ENCODE measurements at regions not wholly inside any gene's neighbourhood (a gene's known extent, or its start where the extent isn't known, plus 50 kb on each side); places are given as distances from the start of the nearest gene placed in this dataset.

- ATAC-seq: no peak
- no peak overlapping the region for H2AFZ ChIP-seq (ENCODE audit: control insufficient read depth, low read depth, low read length)
These were observed 315.4 kb downstream of the ADGRG6 start for GRCh38 chr6:142617158-142617557.

More at GRCh38 chr6:142617158-142617557, 315.4 kb downstream of the ADGRG6 start:
- Histone ChIP-seq H3K4me2 (ENCODE audit: control insufficient read depth, insufficient read depth) (no peak overlapping the region), H3K9me3 (replicated peaks; ENCODE audit: control insufficient read depth, insufficient read depth, low read length) (no peaks in the 10 kb centered on the region), H4K20me1 (ENCODE audit: control insufficient read depth, insufficient read depth) (no peaks in the 10 kb centered on the region), H3K27me3 (replicated peaks in 1 of 2; ENCODE audit: control insufficient read depth in 2 of 2, insufficient read depth in 2 of 2, low read length in 1 of 2) (no peaks in the 10 kb centered on the region; a peak in 1 of 4 replicates), H3K9ac (ENCODE audit: control insufficient read depth, insufficient read depth, low read length) (no peak overlapping the region), H3K4me3 (no peak overlapping the region), H3K27ac (ENCODE audit: control insufficient read depth, insufficient read depth) (no peak overlapping the region), H3K79me2 (ENCODE audit: control insufficient read depth, insufficient read depth, low read length) (no peaks in the 10 kb centered on the region), H3K4me1 (ENCODE audit: control insufficient read depth, insufficient read depth, low read length) (no peaks in the 10 kb centered on the region), H3K36me3 (ENCODE audit: control insufficient read depth in 2 of 2, insufficient read depth in 2 of 2, low read length in 1 of 2) (no peaks in the 10 kb centered on the region)
- TF ChIP-seq ZNF217 (IDR thresholded peaks at IDR 0.05): no peak
- TF ChIP-seq TCF7 (IDR thresholded peaks at IDR 0.05; ENCODE audit: borderline replicate concordance): no peak
- no peak for TF ChIP-seq ZNF687 (IDR thresholded peaks at IDR 0.05)
- TF ChIP-seq BHLHE40 (IDR thresholded peaks at IDR 0.05; ENCODE audit: borderline replicate concordance in 1 of 2, low read depth in 2 of 2, low read length in 1 of 2): no peak
- no peak for TF ChIP-seq ZSCAN29 (IDR thresholded peaks at IDR 0.05)
- no peak for TF ChIP-seq ATF7 (IDR thresholded peaks at IDR 0.05; ENCODE audit: low read depth)
- no peak for TF ChIP-seq SKIL (IDR thresholded peaks at IDR 0.05; ENCODE audit: low read depth, poor library complexity, severe bottlenecking)
- no peak for TF ChIP-seq MTA2 (IDR thresholded peaks at IDR 0.05; ENCODE audit: low read depth)
- intact Hi-C loops (cut with micrococcal nuclease; ENCODE audit: unreplicated experiment): no loop called here
- BruUV-seq (replicated peaks): no TSS peak
- no peak for DNase-seq (ENCODE audit: low read depth, low spot score)
- FAIRE-seq: no peak
- in situ Hi-C loops (cut with MboI): no loop called here
- ChIA-PET POLR2A (no interaction called here), RAD21 (ENCODE audit: unreplicated experiment) (interaction anchor here (0.9 kb wide), 1 partner anchor 20 kb away, joined by 3 read pairs; no protein-coding TSS in a partner anchor), CTCF (no interaction called here), SMC1A (ENCODE audit: uncharacterized antibody, unreplicated experiment) (interaction anchor here (0.9 to 1.5 kb wide), 2 partner anchors 14 to 15 kb away, joined by 3 read pairs; no protein-coding TSS in a partner anchor)
- whole genome bisulfite sequencing (ENCODE audit: insufficient coverage, insufficient replicate concordance, low lambda C conversion rate, missing lambda C conversion rate): 59% methylated on average over 3 of the region's 3 CpGs

Data from GM12878 (cell line).